GM21515 (cell line): ENCODE measurements at regions not wholly inside any gene's neighbourhood (a gene's known extent, or its start where the extent isn't known, plus 50 kb on each side); places are given as distances from the start of the nearest gene placed in this dataset.

Experiments used
- ATAC-seq: cut with Tn5 transposase; IDR thresholded peaks from one replicate; pipeline ENCODE4 v1.9.1; 2021; ENCODE audit not compliant: unreplicated experiment

DNA sequence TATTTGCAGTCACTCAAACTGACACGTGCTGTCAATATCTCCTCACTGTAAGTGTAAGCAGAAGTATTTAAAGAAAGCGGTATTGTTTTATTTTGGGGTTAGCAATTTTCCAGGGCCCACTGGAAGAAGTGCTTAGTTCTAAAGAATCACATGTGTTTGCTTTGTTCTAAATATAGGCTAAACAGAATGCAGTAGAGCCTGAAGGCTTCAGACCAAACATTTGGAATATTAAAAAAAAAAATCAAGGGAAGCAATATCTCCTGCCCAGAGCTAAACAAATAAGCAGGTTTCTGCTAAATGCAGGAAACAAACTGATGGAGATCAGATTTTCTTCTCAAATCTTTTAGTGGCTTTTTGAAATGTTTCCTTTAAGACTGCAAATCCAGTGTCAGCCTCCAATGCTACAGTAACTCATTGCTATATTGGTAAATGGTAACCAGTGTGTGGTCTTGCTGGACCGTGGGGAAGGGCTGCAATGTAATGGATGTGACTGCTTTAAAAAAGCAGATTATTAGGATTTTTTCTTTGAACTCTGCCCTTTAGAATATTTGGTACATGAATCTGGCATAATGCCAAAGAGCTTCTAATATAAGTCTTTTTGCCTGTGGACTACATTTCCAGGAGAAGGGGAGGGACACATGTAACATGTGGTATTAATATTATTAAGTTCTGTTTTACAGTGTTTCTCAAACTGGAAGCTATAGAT, 317.1 kb upstream of the FERMT1 start:
- ATAC-seq = no peak

DNA sequence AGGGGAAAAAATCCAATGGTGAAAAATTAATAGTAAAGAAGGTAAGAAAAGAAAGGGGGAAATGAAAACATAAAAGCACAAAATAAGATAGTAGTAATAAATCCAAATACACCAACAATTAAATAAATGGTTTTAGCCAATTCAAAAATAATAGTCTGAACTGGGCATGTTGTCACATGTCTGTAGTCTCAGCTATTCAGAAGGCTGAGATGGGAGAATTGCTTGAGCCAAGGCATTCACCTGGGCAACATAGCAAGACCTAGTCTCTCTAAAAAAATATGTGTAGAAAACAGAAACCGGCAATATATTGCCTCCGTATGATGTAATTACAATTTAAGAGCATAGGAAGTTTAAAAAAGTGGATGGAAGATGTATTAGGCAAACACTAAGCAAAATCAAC, 311.3 kb upstream of the FERMT1 start:
- ATAC-seq = no peak

DNA sequence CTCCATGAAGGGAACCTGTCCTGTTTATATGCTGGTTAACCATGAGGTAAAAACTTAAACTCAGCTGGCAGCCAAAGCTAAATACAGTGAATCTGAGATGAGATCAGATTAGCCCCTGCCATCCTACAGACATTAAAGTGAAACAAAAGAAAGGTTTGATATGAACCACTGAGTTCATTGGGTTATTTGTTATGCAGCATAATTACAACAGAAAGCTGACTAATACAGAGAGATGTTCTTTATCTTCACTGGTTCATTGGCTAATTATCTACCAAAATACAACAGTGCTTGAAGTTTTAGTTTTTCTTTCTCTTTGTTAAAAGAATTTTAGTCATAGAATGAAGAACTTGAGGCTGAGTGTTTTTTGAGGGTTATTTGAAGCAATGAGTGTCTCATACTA, 307.6 kb upstream of the FERMT1 start:
- no peak for ATAC-seq

DNA sequence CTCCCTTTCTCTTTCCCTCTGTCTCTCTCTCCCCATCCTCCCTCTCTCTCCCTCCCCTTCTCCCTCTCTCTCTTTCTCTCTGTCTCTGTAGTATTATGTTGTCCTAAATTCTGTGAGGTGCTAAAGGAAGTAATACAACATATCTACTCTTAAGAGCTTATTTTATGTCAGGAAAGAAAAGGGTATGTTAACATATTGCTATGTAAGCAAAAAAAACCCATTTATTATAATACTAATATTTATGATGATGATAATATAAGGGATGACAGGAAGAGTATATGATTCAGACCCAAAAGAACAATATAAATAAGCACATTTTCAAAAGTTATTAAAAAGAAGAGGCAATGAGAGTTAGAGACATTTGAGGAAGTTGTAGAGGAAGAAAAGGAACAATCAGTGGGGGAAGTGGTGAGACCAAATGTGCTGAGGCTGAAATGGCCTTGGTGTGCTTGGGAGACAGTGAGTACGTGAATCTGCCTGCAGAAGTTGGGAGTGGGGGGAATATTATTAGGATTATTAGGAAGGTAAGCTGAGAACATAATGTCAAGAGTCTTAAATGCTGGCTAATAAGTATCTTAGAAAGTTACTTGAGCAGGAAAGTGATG, 303.6 kb upstream of the FERMT1 start:
- no peak for ATAC-seq

DNA sequence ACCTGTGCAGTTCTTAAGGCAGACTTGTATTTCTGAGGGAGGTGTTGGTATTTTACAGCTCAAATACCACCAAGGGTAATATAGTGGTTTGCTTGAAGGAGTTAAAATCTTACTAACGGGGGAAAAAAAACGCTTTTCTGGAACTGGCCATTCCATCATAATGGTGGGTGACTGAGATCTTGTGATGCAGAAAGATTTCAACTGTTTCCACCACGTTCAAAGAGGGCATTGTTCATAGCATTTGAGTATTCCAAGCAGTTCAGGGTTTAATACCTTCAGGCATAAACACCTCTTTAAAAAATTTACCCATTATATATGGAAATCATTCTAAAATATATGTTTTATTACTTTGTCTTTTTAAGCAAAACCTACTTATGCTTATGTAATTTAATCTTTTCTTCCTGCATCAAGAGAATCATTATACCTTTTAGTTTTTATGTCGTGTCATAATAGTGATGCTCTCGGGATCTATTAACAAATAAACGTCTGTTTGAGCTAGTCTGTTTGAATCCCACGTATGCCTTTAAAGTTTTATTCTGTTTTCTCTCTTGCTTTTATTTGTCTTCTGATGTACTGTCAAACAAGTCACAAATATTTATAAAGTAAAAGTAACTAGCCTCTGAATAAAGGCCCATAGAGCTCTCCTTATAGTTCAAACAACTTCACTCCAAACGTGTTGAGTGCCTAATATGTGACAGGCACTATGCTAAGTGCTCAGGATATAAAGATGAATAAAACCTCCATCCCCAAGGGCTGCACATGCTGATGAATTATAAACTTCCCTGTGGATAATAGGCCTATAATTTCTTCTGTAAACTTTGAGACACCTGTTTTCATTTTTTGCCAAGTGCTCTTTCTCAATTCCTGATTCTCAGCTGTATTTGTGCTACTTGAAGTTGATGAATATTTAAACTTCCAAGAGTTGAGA, 298.8 kb upstream of the FERMT1 start:
- ATAC-seq = no peak

DNA sequence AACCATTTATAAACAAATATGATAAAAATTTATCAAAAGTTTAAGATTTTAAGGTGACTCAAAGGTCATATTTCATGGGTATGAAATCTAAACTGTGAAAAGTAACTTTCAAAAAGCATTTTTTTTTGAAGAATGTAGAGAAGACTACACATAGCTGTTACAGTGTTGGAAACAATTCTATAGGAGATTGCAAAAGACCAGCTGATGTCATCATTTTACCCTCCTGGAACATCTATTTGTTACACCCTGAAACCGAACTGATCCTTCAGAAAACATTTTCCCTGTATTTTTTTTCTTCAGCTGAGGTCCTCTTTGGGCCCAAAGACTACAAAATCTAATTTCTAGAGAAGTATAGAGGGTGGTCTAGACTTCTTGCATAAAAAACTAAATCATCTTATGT, 297.5 kb upstream of the FERMT1 start:
- ATAC-seq = no peak

DNA sequence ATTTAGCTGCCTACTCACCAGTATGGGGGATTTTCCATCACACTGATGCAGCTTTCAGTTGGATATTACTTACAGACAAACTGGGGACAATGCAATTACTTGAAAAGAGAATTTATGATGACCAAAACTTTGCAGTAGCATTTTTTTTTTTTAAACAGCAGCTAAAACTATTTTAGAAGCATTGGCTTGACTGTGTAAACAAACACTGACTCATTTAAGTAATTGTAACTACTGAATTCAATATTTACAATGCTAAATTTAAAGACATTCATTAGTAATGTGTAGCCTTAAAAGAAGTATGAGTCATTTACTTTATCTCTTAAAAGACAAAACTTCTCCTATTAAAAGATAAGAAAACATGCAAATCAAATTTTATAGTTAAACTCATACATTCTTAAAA, 295.9 kb upstream of the FERMT1 start:
- ATAC-seq = no peak

DNA sequence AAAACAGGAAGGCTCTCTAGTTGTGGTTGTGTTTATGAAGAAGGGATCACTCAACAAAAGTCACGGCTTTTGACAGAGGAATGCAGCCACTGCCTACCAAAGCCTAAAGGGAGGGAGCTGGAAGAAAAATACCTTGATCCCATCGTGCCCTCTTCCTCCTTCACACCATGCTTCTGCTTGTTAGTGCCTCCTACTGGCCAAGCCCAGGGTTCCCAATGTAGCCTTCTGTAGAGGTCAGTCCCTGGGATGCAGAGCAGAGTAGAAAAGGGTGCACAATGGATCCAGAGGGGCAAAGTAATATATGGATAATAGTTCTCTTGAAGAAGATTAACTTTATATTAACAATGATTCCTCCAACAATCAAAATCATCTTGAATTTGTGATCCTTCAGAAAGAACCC, 293.5 kb upstream of the FERMT1 start:
- no peak for ATAC-seq

DNA sequence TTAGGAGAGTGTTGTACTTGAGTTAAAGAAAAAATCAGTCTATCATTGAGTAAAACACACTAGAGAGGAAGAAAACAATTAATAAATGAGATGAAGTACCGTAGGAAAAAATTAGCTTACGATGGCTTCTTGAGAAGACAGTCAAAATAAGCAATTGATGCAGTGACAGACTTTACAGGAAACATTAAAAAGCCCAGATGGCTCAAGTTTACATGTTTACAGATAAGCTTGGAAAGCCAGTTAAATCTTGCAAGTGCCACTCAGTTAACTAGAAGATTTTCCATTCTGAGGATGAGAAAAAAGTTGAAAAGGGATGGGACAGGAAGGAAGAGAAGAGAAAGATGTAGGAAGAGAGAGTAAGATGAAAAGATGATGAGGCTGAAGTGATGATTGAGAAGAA, 288.8 kb upstream of the FERMT1 start:
- no peak for ATAC-seq

DNA sequence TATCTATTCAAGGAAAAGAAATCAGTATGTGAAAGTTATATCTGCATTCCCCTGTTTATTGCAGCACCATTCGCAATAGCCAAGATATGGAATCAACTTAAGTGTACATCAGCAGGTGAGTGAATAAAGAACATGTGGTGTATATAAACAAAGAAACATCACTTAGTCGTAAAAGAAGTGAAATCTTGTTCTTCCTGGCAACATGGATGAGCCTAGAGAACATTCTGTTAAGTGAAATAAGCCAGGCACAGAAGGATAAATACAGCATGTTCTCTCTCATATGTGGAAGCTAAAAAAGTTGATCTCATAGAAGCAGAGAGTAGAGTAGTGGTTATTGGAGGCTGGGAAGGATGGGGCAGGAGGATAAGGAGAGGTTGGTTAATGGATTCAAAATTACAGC, 287.9 kb upstream of the FERMT1 start:
- ATAC-seq = no peak

DNA sequence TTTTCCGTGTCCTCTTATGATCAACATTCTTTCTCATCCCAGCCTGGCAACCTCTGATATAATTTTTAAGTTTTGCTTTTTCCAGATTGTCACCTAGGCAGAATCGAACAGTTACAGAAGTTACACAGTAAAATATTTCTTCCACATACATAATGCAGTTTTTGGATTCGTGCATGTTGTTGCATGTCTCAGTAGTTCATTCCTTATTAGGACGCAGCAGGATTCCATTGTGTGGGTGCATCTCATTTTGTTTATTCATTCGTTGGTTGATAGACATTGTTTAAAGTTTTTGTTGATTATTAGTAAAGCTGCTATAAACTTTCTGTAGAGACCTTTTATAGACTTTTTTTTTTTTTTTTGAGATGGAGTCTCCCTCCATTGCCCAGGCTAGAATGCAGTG, 284.3 kb upstream of the FERMT1 start:
- ATAC-seq = no peak

DNA sequence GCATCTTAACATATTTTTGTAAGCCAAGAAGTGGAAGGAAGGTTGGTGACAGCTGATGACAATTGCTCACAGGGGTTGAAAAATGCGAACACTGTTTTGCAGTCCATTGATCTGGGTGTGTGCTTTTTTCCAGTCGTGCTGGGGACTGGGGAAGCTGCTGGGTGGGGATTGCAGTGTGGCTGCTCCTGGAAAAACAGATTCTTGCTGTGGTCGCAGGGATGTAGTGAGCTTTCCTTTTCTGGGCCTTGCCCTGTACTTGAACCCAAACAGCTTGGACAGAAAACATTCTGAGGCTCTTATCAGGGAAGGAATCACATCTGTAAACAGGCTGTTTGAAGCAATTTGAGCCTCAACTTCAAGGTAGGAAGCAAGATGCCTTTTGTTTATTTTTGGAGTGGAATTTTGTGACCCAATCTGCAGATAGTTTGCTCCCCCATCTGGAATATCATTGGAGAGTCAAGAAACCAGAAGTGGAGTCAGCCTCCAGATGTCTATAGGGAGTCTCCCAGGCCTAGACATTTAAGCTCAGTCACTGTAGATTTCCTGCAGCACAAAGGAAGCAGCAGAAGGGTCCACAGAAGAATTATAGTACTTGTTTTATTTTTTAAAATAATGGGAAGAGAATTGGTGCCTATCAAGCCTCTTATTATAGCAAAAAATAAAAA, 279.2 kb upstream of the FERMT1 start:
- ATAC-seq = no peak

DNA sequence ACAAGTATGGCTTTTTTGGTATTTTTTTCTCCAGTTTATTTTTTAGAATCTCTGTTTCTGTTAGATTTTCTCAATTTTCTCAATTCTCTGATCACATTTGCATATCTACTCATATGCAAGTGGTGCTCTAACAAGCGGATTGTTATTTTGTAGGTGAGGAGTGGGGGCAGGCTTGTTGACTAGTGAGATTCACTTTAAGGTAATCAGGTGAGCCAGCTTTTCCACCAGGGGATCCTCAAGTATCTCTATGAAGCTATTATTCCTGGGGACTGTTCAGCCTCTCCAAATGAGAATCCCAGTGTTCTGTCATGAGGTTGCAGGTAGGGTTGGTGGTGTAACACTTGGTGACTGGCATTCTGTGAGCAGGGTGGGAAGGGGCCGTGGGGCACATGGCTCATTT, 274.3 kb upstream of the FERMT1 start:
- ATAC-seq = no peak

DNA sequence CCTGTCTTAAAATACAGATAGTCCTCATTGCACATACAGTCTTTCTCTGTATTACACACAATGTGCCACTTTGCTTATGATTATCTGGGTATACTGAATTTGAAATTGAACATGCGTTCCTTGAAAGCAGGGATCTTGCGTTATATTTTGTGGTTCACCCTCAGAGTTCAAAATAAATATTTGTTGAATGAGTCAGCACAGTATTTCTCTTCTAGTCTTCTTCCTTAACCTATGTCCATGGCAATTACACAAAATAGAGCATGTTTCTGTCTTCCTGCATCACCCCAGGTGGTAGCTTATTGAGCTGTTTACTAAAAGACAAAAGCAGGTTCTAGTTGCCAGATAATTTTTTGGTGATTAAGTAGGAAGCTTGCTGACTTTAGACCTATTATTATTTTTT, 272.9 kb upstream of the FERMT1 start:
- ATAC-seq = no peak

DNA sequence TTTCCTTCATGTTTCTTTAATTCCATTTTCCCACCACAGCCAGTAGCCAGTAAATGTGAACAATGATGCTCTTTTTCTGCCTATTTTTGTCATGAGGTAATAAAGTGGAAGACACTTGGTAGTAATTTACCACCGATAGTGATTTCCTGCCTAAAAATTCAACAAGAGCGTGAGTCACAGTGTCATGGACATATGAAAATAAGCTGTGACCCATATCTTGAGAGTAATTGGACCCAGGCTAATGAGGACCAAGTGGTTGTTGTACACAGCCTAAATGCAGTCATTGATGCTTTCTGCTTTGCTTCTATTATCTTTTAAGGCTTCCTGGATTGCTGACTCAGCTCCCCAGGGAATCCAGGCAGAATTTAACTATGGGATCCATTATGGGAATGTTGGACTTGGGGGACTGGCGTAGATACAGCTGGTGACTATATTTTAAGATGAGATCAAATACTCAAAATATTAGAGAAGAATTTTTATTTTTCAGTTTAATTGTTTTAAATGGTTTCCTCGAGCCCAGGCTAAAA, 265.9 kb upstream of the FERMT1 start:
- no peak for ATAC-seq

DNA sequence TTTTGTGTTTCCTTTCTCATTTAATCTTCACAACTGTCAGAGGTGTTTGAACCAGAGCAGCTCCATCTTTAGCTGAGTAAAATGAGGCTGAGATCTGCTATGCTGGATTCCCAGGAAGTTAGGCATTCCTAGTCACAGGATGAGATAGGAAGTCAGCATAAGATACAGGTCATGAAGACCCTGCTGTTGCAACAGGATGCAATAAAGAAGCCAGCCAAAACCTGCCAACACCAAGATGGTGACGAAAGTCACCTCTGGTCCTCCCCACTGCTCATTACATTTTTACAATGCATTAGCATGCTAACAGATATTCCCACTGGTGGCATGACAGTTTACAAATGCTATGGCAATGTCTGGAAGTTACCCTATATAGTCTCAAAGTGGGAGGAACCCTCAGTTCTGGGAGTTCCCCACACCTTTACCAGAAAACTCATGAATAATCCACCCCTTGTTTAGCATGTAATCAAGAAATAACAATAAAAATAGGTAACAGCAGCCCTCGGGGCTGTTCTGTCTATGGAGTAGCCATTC, 262.2 kb upstream of the FERMT1 start:
- ATAC-seq = no peak

DNA sequence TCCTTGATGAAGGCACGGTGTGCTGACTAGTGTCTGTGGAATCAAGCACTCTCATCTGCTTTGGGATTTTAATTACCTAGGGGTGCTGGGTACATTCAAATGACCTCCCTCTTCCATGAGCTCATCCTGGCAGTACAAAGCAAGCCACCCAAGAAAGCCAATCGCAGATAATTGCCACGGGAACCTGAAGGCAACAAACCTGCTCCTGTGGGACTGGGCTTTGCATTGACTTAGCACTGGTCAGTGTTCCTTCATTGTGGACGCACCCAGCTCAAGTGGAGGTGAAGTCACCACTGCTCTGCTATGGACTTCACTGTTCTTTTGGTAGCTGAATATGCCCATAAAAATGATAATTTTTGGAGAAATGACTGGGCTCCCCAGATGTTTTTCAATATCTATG, 261.6 kb upstream of the FERMT1 start:
- no peak for ATAC-seq

DNA sequence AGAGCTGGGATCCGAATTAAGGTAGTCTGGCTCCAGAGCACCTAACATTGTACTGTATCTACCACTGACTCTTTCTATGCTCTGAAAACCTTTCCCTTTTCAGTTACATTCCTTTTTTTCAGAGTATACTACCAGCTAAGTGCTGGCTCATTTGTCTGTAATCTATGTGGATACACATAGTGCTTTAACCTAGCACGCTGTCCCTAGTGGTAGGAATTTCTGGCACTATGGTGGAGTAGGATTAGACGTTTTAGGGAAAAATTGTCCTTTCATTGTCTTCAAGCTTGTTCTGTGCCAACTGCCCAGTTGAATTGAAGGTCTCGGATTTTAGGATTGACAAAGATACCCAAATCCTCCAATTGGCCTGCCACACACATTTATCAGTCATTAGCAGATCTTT, 259.1 kb upstream of the FERMT1 start:
- ATAC-seq = no peak

DNA sequence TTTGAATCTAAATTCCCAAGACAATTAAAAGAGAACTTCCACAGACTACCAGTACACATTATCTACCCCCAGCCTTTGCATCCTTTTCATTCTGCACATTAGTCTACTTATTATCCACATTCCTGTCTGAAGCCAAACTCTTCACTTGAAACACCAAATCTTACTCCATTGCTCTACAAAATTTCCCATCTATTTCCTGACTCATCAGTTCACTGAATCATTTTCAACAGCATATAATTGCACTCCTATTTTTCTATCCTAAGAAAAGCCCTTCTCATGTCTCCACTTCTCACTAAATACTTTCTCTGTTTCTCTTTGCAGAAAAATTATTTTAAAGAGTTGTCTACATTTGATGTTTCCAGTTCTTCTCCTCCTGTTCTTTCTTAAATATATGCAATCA, 239.4 kb upstream of the FERMT1 start:
- no peak for ATAC-seq

DNA sequence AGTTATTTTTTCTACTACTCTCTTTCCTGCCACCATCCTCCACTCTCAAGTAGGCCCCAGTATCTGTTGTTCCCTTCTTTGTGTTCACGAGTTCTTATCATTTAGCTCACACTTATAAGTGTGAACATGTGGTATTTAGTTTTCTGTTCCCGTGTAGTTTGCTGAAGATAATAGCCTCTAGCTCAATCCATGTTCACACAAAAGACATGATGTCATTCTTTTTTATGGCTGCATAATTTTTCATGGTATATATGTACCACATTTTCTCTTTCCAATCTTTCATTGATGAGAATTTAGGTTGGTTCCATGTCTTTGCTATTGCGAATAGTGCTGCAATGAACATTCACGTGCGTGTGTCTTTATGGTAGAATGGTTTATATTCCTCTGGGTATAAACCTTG, 237.9 kb upstream of the FERMT1 start:
- no peak for ATAC-seq
